Peyer's patch (tissue), 4 donors: ENCODE measurements at regions not wholly inside any gene's neighbourhood (a gene's known extent, or its start where the extent isn't known, plus 50 kb on each side); places are given as distances from the start of the nearest gene placed in this dataset.

ENCODE experiments used
- CTCF ChIP-seq, 6 experiments: fragments of 450-650 bp in 4 of 6; fragments of 200-600 bp in 2 of 6; sonication (generic) in 1 of 6; IDR thresholded peaks; one replicate each; pipeline ENCODE4 v1.5.1; 2017 to 2019; ENCODE audit warnings: antibody characterized with exemption in 6 of 6, mild to moderate bottlenecking in 3 of 6, moderate library complexity in 1 of 6
- POLR2A ChIP-seq, 2 donors: fragments of 450-650 bp; IDR thresholded peaks; one replicate each; pipeline ENCODE4 v1.5.1; 2017; ENCODE audit warnings: antibody characterized with exemption in 2 of 2, mild to moderate bottlenecking in 2 of 2, moderate library complexity in 2 of 2

GRCh38 chr15:77901921-77902750 is 175.4 kb downstream of the TBC1D2B start:
- no peak for TF ChIP-seq POLR2A (IDR thresholded peaks at IDR 0.05)
- no peak for TF ChIP-seq CTCF (IDR thresholded peaks at IDR 0.05)
